ENCODE measurements at regions not wholly inside any gene's neighbourhood (a gene's known extent, or its start where the extent isn't known, plus 50 kb on each side); places are given as distances from the start of the nearest gene placed in this dataset.

DNA sequence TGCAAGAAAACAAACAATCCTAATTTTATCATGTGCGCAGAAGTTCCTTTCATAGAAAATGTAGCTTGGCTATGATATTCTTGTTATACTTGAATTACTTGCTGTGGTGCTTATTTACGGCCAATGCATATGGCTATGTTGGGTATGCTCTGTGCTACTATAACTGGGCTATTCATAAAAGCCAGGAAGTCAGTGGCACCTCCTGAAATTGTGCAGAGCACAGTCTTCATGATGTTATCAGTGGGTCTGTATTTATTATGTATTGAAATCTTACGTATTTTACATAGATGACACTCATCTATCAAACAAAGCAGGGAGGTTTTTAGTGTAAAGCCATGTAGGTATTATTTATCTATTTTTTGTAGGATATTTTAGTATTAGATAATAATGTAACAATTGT is 196.5 kb upstream of the NAALADL2 start:
- TF ChIP-seq CTCF (conservative IDR thresholded peaks at IDR 0.05 in 1 of 2, IDR thresholded peaks at IDR 0.05 in 1 of 2; ENCODE audit: low read depth in 1 of 2, low read length in 2 of 2) (no peak), EZH2 (IDR thresholded peaks at IDR 0.05; ENCODE audit: low read length, missing control alignments) (no peak)
- H2AFZ ChIP-seq (ENCODE audit: low read length), result no peak overlapping the region
- H3K4me3 ChIP-seq (replicated peaks in 1 of 4; ENCODE audit: control extremely low read depth in 1 of 4, insufficient read depth in 1 of 4, low read depth in 3 of 4, low read length in 4 of 4), result no peak overlapping the region
- H4K20me1 ChIP-seq (ENCODE audit: control insufficient read depth, extremely low read depth, insufficient read depth, low read length), result no peaks in the 10 kb centered on the region
- H3K27me3 ChIP-seq (ENCODE audit: control insufficient read depth, insufficient read depth, low read length), result no peaks in the 10 kb centered on the region
- no peak overlapping the region for H3K4me2 ChIP-seq (ENCODE audit: extremely low read depth, insufficient read depth, low read length)
- H3K9me3 ChIP-seq (ENCODE audit: control insufficient read depth, insufficient read depth, low read depth, low read length), result no peaks in the 10 kb centered on the region
- no peak for DNase-seq (ENCODE audit: low read depth in 2 of 2)
- no peaks in the 10 kb centered on the region for H3K4me1 ChIP-seq (ENCODE audit: control insufficient read depth, extremely low read depth, insufficient read depth, low read length)
- no peak overlapping the region for H3K27ac ChIP-seq (ENCODE audit: insufficient read depth, low read length)
- no peak overlapping the region for H3K9ac ChIP-seq (ENCODE audit: insufficient read depth, low read length)
- no peaks in the 10 kb centered on the region for H3K79me2 ChIP-seq (ENCODE audit: control insufficient read depth, insufficient read depth, low read length)
- no peaks in the 10 kb centered on the region for H3K36me3 ChIP-seq (ENCODE audit: control insufficient read depth, insufficient read depth, low read length)

DNA sequence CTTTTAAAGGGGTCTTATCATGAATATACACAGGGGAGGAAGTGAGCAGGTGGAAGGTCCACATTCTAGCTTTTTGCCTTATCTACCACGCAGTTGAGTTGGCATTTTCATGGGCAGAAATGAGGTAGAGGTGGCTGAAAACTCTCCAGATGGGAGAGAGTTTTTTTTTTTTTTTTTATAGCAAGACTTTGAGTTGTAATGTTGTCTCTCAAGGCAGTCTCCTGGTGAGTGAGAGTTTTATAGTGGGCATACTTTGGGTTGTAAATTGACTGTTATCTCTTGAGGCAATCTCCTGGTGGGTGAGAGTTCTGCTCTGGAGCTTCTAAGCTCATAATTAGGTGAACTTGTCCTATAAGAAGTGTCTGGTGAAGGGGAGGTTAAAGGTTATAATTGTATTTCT is 191.7 kb upstream of the NAALADL2 start:
- Histone ChIP-seq H4K20me1 (ENCODE audit: control insufficient read depth, extremely low read depth, insufficient read depth, low read length) (no peaks in the 10 kb centered on the region), H2AFZ (ENCODE audit: low read length) (no peak overlapping the region), H3K79me2 (ENCODE audit: control insufficient read depth, insufficient read depth, low read length) (no peaks in the 10 kb centered on the region), H3K4me3 (replicated peaks in 1 of 4; ENCODE audit: control extremely low read depth in 1 of 4, insufficient read depth in 1 of 4, low read depth in 3 of 4, low read length in 4 of 4) (no peak overlapping the region), H3K36me3 (ENCODE audit: control insufficient read depth, insufficient read depth, low read length) (no peaks in the 10 kb centered on the region), H3K27me3 (ENCODE audit: control insufficient read depth, insufficient read depth, low read length) (no peaks in the 10 kb centered on the region), H3K4me1 (ENCODE audit: control insufficient read depth, extremely low read depth, insufficient read depth, low read length) (no peaks in the 10 kb centered on the region), H3K9me3 (ENCODE audit: control insufficient read depth, insufficient read depth, low read depth, low read length) (no peaks in the 10 kb centered on the region), H3K4me2 (ENCODE audit: extremely low read depth, insufficient read depth, low read length) (no peak overlapping the region), H3K27ac (ENCODE audit: insufficient read depth, low read length) (no peak overlapping the region), H3K9ac (ENCODE audit: insufficient read depth, low read length) (no peak overlapping the region)
- no peak for DNase-seq (ENCODE audit: low read depth in 2 of 2)
- TF ChIP-seq CTCF (conservative IDR thresholded peaks at IDR 0.05 in 1 of 2, IDR thresholded peaks at IDR 0.05 in 1 of 2; ENCODE audit: low read depth in 1 of 2, low read length in 2 of 2), result no peak
- no peak for TF ChIP-seq EZH2 (IDR thresholded peaks at IDR 0.05; ENCODE audit: low read length, missing control alignments)

DNA sequence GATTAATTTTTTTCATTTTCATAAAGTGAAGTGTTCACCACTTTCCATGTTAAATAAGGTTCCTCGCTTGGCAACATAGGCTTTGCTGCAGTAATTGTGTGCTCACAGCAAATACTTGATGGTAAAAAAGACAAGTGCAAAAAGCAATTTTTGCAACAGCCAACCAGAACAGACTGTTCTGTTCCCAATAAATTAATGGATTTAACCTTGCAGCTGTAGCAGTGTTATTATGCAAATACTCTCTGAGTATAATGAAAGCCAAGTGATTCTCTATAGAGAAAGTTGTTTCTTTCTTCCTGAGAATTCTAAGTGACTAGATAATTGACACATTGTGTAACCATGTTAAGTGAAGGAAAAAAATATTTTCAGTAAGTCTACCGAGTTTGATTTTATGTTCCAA is 183.7 kb upstream of the NAALADL2 start:
- no peak overlapping the region for H2AFZ ChIP-seq (ENCODE audit: low read length)
- H3K4me3 ChIP-seq (replicated peaks in 1 of 4; ENCODE audit: control extremely low read depth in 1 of 4, insufficient read depth in 1 of 4, low read depth in 3 of 4, low read length in 4 of 4), result no peak overlapping the region
- H3K79me2 ChIP-seq (ENCODE audit: control insufficient read depth, insufficient read depth, low read length), result no peaks in the 10 kb centered on the region
- H4K20me1 ChIP-seq (ENCODE audit: control insufficient read depth, extremely low read depth, insufficient read depth, low read length), result no peaks in the 10 kb centered on the region
- no peaks in the 10 kb centered on the region for H3K36me3 ChIP-seq (ENCODE audit: control insufficient read depth, insufficient read depth, low read length)
- no peaks in the 10 kb centered on the region for H3K4me1 ChIP-seq (ENCODE audit: control insufficient read depth, extremely low read depth, insufficient read depth, low read length)
- no peak for TF ChIP-seq EZH2 (IDR thresholded peaks at IDR 0.05; ENCODE audit: low read length, missing control alignments)
- no peak for TF ChIP-seq CTCF (conservative IDR thresholded peaks at IDR 0.05 in 1 of 2, IDR thresholded peaks at IDR 0.05 in 1 of 2; ENCODE audit: low read depth in 1 of 2, low read length in 2 of 2)
- no peaks in the 10 kb centered on the region for H3K27me3 ChIP-seq (ENCODE audit: control insufficient read depth, insufficient read depth, low read length)
- DNase-seq (ENCODE audit: low read depth in 2 of 2), result no peak
- no peak overlapping the region for H3K4me2 ChIP-seq (ENCODE audit: extremely low read depth, insufficient read depth, low read length)
- H3K9me3 ChIP-seq (ENCODE audit: control insufficient read depth, insufficient read depth, low read depth, low read length), result no peaks in the 10 kb centered on the region
- no peak overlapping the region for H3K27ac ChIP-seq (ENCODE audit: insufficient read depth, low read length)
- no peak overlapping the region for H3K9ac ChIP-seq (ENCODE audit: insufficient read depth, low read length)

All from fibroblast of lung (primary cell).